Spleen (tissue), 7 donors: ENCODE measurements at regions not wholly inside any gene's neighbourhood (a gene's known extent, or its start where the extent isn't known, plus 50 kb on each side); places are given as distances from the start of the nearest gene placed in this dataset.

Experiments used
- CTCF ChIP-seq, 11 experiments: fragments of 200-600 bp in 7 of 11; fragments of 450-650 bp in 4 of 11; sonication (generic) in 4 of 11; IDR thresholded peaks in 8 of 11; conservative IDR thresholded peaks in 3 of 11; 1 replicate in 7 of 11; 2 replicates in 4 of 11; pipeline versions ENCODE4 v1.4.0 to v1.8.0; 2016 to 2021; ENCODE audit warnings: antibody characterized with exemption in 11 of 11, inconsistent platforms in 4 of 11, mild to moderate bottlenecking in 1 of 11
- POLR2A ChIP-seq, 3 donors: fragments of 450-650 bp; IDR thresholded peaks; one replicate each; pipeline ENCODE4 v1.5.1; 2017; ENCODE audit warnings: antibody characterized with exemption in 3 of 3, mild to moderate bottlenecking in 1 of 3
- donor health status: DM: no; HTN: no; CAD: no; lungs with moderate emphysema.
- donor health status: DM: no; HTN: no; CAD: no.
- donor health status: DM: no; HTN: no; CAD: no.

- TF ChIP-seq CTCF (IDR thresholded peaks at IDR 0.05 in 8 of 11, conservative IDR thresholded peaks at IDR 0.05 in 3 of 11) = no peak
- no peak for TF ChIP-seq POLR2A (IDR thresholded peaks at IDR 0.05)
Measured at GRCh38 chr19:31538879-31539278, 189.6 kb upstream of the TSHZ3 start.
